Progenitor cell of endocrine pancreas (in vitro differentiated cells): ENCODE measurements at regions not wholly inside any gene's neighbourhood (a gene's known extent, or its start where the extent isn't known, plus 50 kb on each side); places are given as distances from the start of the nearest gene placed in this dataset.

Experiments used
- DNase-seq: peaks from one replicate; pipeline ENCODE4 v3.0.0; 2021; ENCODE audit warnings: low spot score; ENCODE audit not compliant: unreplicated experiment
- H3K27ac Mint-ChIP-seq: 2 replicates; pipeline ENCODE4 v1.8.0; 2021; ENCODE audit warnings: mild to moderate bottlenecking, moderate library complexity, mixed read lengths
- H3K27me3 Mint-ChIP-seq: 2 replicates; pipeline ENCODE4 v1.8.0; 2021; ENCODE audit warnings: mixed read lengths
- H3K36me3 Mint-ChIP-seq: 2 replicates; pipeline ENCODE4 v1.8.0; 2022; ENCODE audit warnings: mixed read lengths; ENCODE audit not compliant: insufficient read depth
- H3K4me1 Mint-ChIP-seq: 2 replicates; pipeline ENCODE4 v1.8.0; 2021; ENCODE audit warnings: low read depth, mixed read lengths
- H3K4me3 Mint-ChIP-seq: 2 replicates; pipeline ENCODE4 v1.8.0; 2021; ENCODE audit warnings: low read depth, mild to moderate bottlenecking, moderate library complexity, mixed read lengths
- H3K9me3 Mint-ChIP-seq: 2 replicates; pipeline ENCODE4 v1.8.0; 2021; ENCODE audit warnings: low read depth, mixed read lengths
- CTCF ChIP-seq: fragments of 200-600 bp; sonication (generic); IDR thresholded peaks from one replicate; pipeline ENCODE4 v1.5.0; 2021; ENCODE audit warnings: antibody characterized with exemption, mild to moderate bottlenecking; ENCODE audit not compliant: unreplicated experiment

GRCh38 chr2:84194949-84195644 lies 264.0 kb downstream of the SUCLG1 start:
- TF ChIP-seq CTCF, result no peak
- H3K27ac Mint-ChIP-seq, result no peak overlapping the region
- no peaks in the 10 kb centered on the region for H3K36me3 Mint-ChIP-seq
- H3K27me3 Mint-ChIP-seq, result no peaks in the 10 kb centered on the region
- H3K4me1 Mint-ChIP-seq, result no peaks in the 10 kb centered on the region
- no peak for DNase-seq
- no peak overlapping the region for H3K4me3 Mint-ChIP-seq
- peaks cover 2% of the 10 kb centered on the region for H3K9me3 Mint-ChIP-seq

- H3K27ac Mint-ChIP-seq, result no peak overlapping the region
- H3K4me1 Mint-ChIP-seq, result no peaks in the 10 kb centered on the region
- H3K9me3 Mint-ChIP-seq, result no peaks in the 10 kb centered on the region
- no peaks in the 10 kb centered on the region for H3K36me3 Mint-ChIP-seq
- no peak for TF ChIP-seq CTCF
- no peak overlapping the region for H3K4me3 Mint-ChIP-seq
- no peaks in the 10 kb centered on the region for H3K27me3 Mint-ChIP-seq
- DNase-seq, result no peak
Observed at GRCh38 chr2:84194181-84194580, 264.9 kb downstream of the SUCLG1 start.

- H3K9me3 Mint-ChIP-seq, result no peaks in the 10 kb centered on the region
- H3K36me3 Mint-ChIP-seq, result no peaks in the 10 kb centered on the region
- no peak overlapping the region for H3K4me3 Mint-ChIP-seq
- no peak for DNase-seq
- no peak overlapping the region for H3K27ac Mint-ChIP-seq
- H3K27me3 Mint-ChIP-seq, result no peaks in the 10 kb centered on the region
- H3K4me1 Mint-ChIP-seq, result peaks cover 2% of the 10 kb centered on the region
- no peak for TF ChIP-seq CTCF
Observed at GRCh38 chr2:84187258-84187657, 271.8 kb downstream of the SUCLG1 start.

- TF ChIP-seq CTCF, result no peak
- Mint-ChIP-seq H3K9me3 (no peaks in the 10 kb centered on the region), H3K27me3 (no peaks in the 10 kb centered on the region), H3K27ac (no peak overlapping the region), H3K36me3 (no peaks in the 10 kb centered on the region), H3K4me1 (no peaks in the 10 kb centered on the region), H3K4me3 (no peak overlapping the region)
- no peak for DNase-seq
Observed at GRCh38 chr2:84181927-84182326, 277.2 kb downstream of the SUCLG1 start.

GRCh38 chr2:84177733-84178132 lies 281.3 kb downstream of the SUCLG1 start:
- no peak overlapping the region for H3K4me3 Mint-ChIP-seq
- no peak overlapping the region for H3K27ac Mint-ChIP-seq
- H3K27me3 Mint-ChIP-seq, result no peaks in the 10 kb centered on the region
- H3K36me3 Mint-ChIP-seq, result no peaks in the 10 kb centered on the region
- no peaks in the 10 kb centered on the region for H3K4me1 Mint-ChIP-seq
- H3K9me3 Mint-ChIP-seq, result no peaks in the 10 kb centered on the region
- DNase-seq, result no peak
- TF ChIP-seq CTCF, result no peak
